Astrocyte (in vitro differentiated cells and primary cell): ENCODE measurements at regions not wholly inside any gene's neighbourhood (a gene's known extent, or its start where the extent isn't known, plus 50 kb on each side); places are given as distances from the start of the nearest gene placed in this dataset.

Source experiments
- CTCF ChIP-seq: IDR thresholded peaks from 2 replicates; pipeline ENCODE4 v1.5.1; 2011; ENCODE audit warnings: low read depth, mild to moderate bottlenecking, inconsistent platforms, low read length, moderate library complexity; ENCODE audit not compliant: insufficient read depth
- EZH2 ChIP-seq: IDR thresholded peaks from 2 replicates; pipeline ENCODE4 v1.6.1; 2012; ENCODE audit warnings: mild to moderate bottlenecking, low read length, inconsistent platforms; ENCODE audit not compliant: insufficient read depth

- TF ChIP-seq CTCF, result no peak
- no peak for TF ChIP-seq EZH2
Measured at GRCh38 chr10:33494694-33495265, 160.3 kb upstream of the NRP1 start.
